HEK293 (cell line): ENCODE measurements at regions not wholly inside any gene's neighbourhood (a gene's known extent, or its start where the extent isn't known, plus 50 kb on each side); places are given as distances from the start of the nearest gene placed in this dataset.

Experiments used
- KLF1 ChIP-seq: fragments of 450-650 bp; formaldehyde crosslinking; IDR thresholded peaks from 2 replicates; pipeline ENCODE4 v1.5.1; 2016; ENCODE audit warnings: missing biosample characterization, missing genetic modification characterization
- REST ChIP-seq: fragments of 450-650 bp; formaldehyde crosslinking; IDR thresholded peaks from 2 replicates; pipeline ENCODE4 v1.5.1; 2016; ENCODE audit warnings: missing biosample characterization, missing genetic modification characterization
- ZNF140 ChIP-seq: fragments of 450-650 bp; formaldehyde crosslinking; IDR thresholded peaks from 2 replicates; pipeline ENCODE4 v1.5.1; 2016; ENCODE audit warnings: missing biosample characterization, missing genetic modification characterization
- ZNF214 ChIP-seq: fragments of 450-650 bp; formaldehyde crosslinking; IDR thresholded peaks from 2 replicates; pipeline ENCODE4 v1.5.1; 2017; ENCODE audit warnings: missing biosample characterization, mild to moderate bottlenecking, missing genetic modification characterization, borderline replicate concordance
- ZNF274 ChIP-seq, 2 experiments: fragments of 200-500 bp in 1 of 2; fragments of 450-650 bp in 1 of 2; sonication (Bioruptor generic) in 1 of 2; formaldehyde crosslinking in 1 of 2; IDR thresholded peaks; 2 replicates each; pipeline versions ENCODE4 v1.5.1 to v1.6.1; 2014 to 2016; ENCODE audit warnings: borderline replicate concordance in 1 of 2, inconsistent platforms in 1 of 2, low read length in 1 of 2, missing biosample characterization in 1 of 2, missing genetic modification characterization in 1 of 2
- ZNF548 ChIP-seq: fragments of 450-650 bp; formaldehyde crosslinking; IDR thresholded peaks from 2 replicates; pipeline ENCODE4 v1.5.1; 2016; ENCODE audit warnings: missing biosample characterization, missing genetic modification characterization

DNA sequence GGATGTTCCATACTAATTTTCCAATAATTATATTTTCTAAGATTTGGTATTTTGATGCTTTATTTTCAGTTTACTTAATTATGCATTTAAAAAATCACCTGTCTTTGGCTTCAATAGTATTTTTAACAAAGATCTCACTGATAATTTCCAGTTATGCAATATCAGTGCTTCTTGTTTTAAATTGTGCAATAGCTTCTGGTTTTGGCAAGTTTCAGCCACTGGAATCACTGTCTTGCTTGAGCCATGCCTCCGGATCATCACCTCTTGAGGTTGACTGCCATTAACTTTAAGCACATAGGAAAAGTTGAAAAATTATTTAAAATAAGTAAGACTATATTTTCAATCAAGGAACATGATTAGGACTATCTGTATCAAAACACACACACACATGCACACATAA, 1242.1 kb downstream of the HACE1 start:
- TF ChIP-seq ZNF140 (tag by site-specific recombination): no peak
- TF ChIP-seq KLF1 (tag by site-specific recombination): no peak
- TF ChIP-seq ZNF274 (IDR thresholded peaks at IDR 0.05; ENCODE audit: low read length): no peak
- TF ChIP-seq ZNF274 (tag by site-specific recombination; IDR thresholded peaks at IDR 0.05; ENCODE audit: borderline replicate concordance): no peak
- TF ChIP-seq REST (tag by site-specific recombination): no peak
- no peak for TF ChIP-seq ZNF548 (tag by site-specific recombination)
- no peak for TF ChIP-seq ZNF214 (tag by site-specific recombination)
